AG04450 (cell line): ENCODE measurements at regions not wholly inside any gene's neighbourhood (a gene's known extent, or its start where the extent isn't known, plus 50 kb on each side); places are given as distances from the start of the nearest gene placed in this dataset.
A peak's percentile ranks its signal among the peaks of the same experiment; 100 is the strongest.

Source experiments
- CTCF ChIA-PET: fragments of 300-600, 350-600 bp; formaldehyde crosslinking; extraction: SDS; loops from one replicate; lab custom pipeline; 2022; ENCODE audit warnings: antibody characterized with exemption, inconsistent platforms; lab: Charles Lee
- POLR2A ChIA-PET: fragments of 350-600 bp; formaldehyde crosslinking; extraction: SDS; loops from one replicate; lab custom pipeline; 2021; ENCODE audit warnings: antibody characterized with exemption, inconsistent platforms; lab: Yijun Ruan, JAX
- DNase-seq: peaks from one replicate; pipeline ENCODE4 v3.0.0-alpha.2; 2011; ENCODE audit warnings: low read depth, low spot score
- H3K27ac ChIP-seq: one replicate; pipeline ENCODE4 v1.5.1; 2012; ENCODE audit warnings: low read depth, low read length, control low read depth
- H3K27me3 ChIP-seq: one replicate; pipeline ENCODE4 v1.6.0; 2012; ENCODE audit warnings: low read length; ENCODE audit not compliant: control insufficient read depth, insufficient read depth
- H3K4me3 ChIP-seq: 2 replicates; pipeline ENCODE4 v1.5.1; 2011; ENCODE audit warnings: mild to moderate bottlenecking, low read depth, low read length, control low read depth
- H3K9me3 ChIP-seq: 2 replicates; pipeline ENCODE4 v1.5.1; 2012; ENCODE audit warnings: low read length; ENCODE audit not compliant: control insufficient read depth, insufficient read depth
- CTCF ChIP-seq: IDR thresholded peaks from 2 replicates; pipeline ENCODE4 v1.5.1; 2011; ENCODE audit warnings: low read depth, low read length, control low read depth, inconsistent platforms

DNA sequence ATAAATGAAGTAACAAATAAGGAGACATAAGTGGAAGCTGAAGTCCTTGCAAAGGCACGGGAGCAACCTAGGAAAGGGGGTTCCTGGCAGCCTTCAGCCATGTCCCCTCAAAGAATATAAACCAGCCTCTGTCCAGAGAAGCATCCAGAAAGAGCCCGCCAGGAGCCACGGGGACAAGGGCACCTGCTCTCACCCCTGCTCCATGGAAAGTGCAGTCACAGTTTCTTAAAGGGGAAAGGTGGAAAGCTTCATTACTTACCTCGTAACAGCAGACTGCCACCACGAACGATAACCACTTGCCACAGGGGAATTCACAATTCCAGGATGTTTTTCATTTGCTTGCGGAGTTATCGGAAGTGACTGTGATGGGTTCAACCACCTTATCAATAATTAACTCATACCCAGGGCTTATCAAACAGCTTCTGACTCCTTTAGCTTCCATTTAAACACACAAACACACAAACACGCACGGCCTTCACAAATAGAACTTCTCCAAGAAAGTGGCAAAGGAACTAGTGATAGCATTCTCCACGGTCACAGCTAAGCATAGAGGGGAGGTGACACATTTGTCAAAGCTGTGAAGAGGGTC lies 134.2 kb upstream of the IGF1R start:
- no peaks in the 10 kb centered on the region for H3K9me3 ChIP-seq
- ChIA-PET CTCF (interaction anchor here (1.0 to 2.5 kb wide), 9 partner anchors 8 to 562 kb away, joined by 3 to 12 read pairs (median 3); partner anchors contain the start of gene IGF1R), POLR2A (no interaction called here)
- no peak for DNase-seq
- peaks cover 3% of the 10 kb centered on the region for H3K27me3 ChIP-seq
- no peak overlapping the region for H3K4me3 ChIP-seq
- no peak overlapping the region for H3K27ac ChIP-seq
- no peak for TF ChIP-seq CTCF

- no peak overlapping the region for H3K27ac ChIP-seq
- POLR2A ChIA-PET, result interaction anchor here (1.1 kb wide), 1 partner anchor 558 kb away, joined by 4 read pairs; no protein-coding TSS in a partner anchor
- no peak overlapping the region for H3K4me3 ChIP-seq
- CTCF ChIA-PET, result interaction anchor here (0.5 to 5.1 kb wide), 63 partner anchors 9 to 1840 kb away, joined by 3 to 94 read pairs (median 5); partner anchors contain the start of gene IGF1R
- no peaks in the 10 kb centered on the region for H3K27me3 ChIP-seq
- TF ChIP-seq CTCF, result peak; percentile 82
- no peaks in the 10 kb centered on the region for H3K9me3 ChIP-seq
- DNase-seq, result peak; percentile 52
Observed at GRCh38 chr15:98518823-98519561, 129.3 kb upstream of the IGF1R start.

DNA sequence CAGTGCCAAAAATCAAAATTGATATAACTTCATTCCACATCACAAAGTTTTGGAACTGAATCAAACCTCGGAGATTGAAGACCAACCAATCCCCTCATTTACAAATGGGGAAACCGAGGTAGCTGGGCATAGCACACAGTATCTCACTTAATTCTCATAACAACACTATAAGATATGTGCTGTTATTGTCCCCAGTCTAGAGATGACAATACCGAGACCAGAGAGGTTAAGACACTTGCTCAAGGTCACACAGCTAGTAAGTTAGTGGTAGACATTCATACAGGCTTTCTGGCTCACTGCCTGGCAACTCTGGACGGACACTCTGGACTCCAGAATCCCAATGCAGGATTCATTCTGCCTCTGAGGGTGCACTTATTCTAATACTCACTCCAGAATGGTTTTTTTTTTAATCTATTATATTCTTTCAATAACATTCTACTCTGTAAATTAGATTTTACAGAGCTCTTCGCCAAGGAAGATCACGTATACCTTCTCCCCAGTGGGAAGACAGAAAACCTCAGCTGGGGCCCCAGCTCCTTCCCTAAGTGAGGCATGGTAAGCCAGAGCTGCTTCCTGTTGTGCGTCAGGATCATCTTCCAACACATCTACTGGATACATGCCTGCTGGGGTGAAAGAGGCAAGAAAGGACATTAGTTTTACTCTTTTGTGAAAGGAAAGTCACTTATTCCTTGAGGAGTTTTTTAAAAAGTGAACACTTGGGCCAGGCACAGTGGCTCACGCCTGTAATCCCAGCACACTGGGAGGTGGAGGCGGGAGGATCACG lies 128.4 kb upstream of the IGF1R start:
- H3K9me3 ChIP-seq, result no peaks in the 10 kb centered on the region
- TF ChIP-seq CTCF, result no peak
- ChIA-PET POLR2A (interaction anchor here (1.1 kb wide), 1 partner anchor 557 kb away, joined by 4 read pairs; no protein-coding TSS in a partner anchor), CTCF (interaction anchor here (0.5 to 5.1 kb wide), 60 partner anchors 8 to 1841 kb away, joined by 3 to 94 read pairs (median 5); partner anchors contain the start of gene IGF1R)
- H3K27ac ChIP-seq, result no peak overlapping the region
- no peak overlapping the region for H3K4me3 ChIP-seq
- DNase-seq, result no peak
- no peaks in the 10 kb centered on the region for H3K27me3 ChIP-seq

GRCh38 chr15:98522127-98522526 lies 126.2 kb upstream of the IGF1R start:
- Histone ChIP-seq H3K27ac (no peak overlapping the region), H3K9me3 (no peaks in the 10 kb centered on the region; the same call in 1 of the 2 replicates), H3K4me3 (no peak overlapping the region), H3K27me3 (no peaks in the 10 kb centered on the region)
- ChIA-PET CTCF (interaction anchor here (0.7 to 5.1 kb wide), 4 partner anchors 9 to 578 kb away, joined by 3 to 78 read pairs (median 4); no protein-coding TSS in a partner anchor), POLR2A (no interaction called here)
- no peak for DNase-seq
- no peak for TF ChIP-seq CTCF
